HG03066 (cell line): ENCODE measurements at regions not wholly inside any gene's neighbourhood (a gene's known extent, or its start where the extent isn't known, plus 50 kb on each side); places are given as distances from the start of the nearest gene placed in this dataset.
"Not testable (repeated sequence)": the region's sequence is repeated elsewhere in the genome, so short reads cannot be mapped to it uniquely, and the experiment has no call there.

Experiments
- ATAC-seq: cut with Tn5 transposase; IDR thresholded peaks from one replicate; pipeline ENCODE4 v1.9.1; 2021; ENCODE audit warnings: low read depth; ENCODE audit not compliant: unreplicated experiment

DNA sequence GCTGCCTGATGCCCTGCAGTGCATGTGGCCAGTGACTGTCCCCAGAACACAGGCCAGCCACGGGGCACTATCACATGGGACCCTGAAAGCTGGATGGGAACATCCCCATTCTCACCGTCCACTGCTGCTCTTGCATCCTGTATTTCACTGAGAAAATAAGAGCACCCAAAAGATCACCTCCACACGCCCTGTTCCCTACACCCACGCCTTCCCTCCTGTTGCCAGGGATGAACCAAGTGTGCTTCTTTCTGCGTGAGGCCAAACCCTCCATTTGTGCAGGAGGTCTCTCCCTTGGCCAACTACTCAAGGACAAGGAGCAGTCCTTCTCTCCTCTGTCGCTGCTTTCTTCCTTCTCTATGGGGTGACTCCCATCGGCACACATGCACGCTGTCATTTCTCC lies 118.3 kb downstream of the LRRC37A3 start:
- not testable (repeated sequence) for ATAC-seq

GRCh38 chr17:64800361-64800895 lies 118.8 kb downstream of the LRRC37A3 start:
- not testable (repeated sequence) for ATAC-seq

DNA sequence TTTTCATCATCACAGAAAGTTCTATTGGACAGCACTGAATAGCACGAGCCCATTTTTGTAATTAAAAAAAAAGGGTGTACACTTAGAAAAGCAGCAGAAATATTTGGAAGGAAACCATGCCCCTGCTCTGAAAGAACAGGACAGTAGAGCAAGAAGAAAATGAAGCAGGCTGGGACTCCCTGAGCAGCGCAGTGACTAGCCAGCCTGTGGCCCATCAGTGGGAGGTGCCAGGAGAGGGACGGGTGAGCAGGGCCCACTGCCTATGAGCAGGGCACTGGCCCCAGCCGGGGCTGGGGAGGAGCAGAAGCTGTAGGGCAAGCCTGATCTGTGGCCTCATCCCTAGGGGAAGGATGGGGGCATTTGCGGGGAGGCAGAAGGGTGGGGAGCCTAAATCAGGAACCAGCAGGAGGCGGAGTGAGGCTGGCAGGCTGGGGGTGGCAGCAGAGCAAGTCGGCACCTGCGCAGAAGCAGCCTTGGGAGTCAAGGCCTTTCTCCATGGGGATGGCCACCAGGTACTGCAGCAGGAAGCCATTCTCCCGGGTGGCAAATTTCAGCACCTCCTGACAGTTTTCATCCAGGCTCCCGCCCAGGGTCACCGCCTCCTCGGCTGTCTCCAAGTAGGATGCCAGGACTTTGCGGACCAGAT lies 119.6 kb downstream of the LRRC37A3 start:
- ATAC-seq, result not testable (repeated sequence)

- not testable (repeated sequence) for ATAC-seq
These were observed 120.3 kb downstream of the LRRC37A3 start for GRCh38 chr17:64798961-64799360.

GRCh38 chr17:64798489-64798790 lies 120.8 kb downstream of the LRRC37A3 start:
- not testable (repeated sequence) for ATAC-seq

DNA sequence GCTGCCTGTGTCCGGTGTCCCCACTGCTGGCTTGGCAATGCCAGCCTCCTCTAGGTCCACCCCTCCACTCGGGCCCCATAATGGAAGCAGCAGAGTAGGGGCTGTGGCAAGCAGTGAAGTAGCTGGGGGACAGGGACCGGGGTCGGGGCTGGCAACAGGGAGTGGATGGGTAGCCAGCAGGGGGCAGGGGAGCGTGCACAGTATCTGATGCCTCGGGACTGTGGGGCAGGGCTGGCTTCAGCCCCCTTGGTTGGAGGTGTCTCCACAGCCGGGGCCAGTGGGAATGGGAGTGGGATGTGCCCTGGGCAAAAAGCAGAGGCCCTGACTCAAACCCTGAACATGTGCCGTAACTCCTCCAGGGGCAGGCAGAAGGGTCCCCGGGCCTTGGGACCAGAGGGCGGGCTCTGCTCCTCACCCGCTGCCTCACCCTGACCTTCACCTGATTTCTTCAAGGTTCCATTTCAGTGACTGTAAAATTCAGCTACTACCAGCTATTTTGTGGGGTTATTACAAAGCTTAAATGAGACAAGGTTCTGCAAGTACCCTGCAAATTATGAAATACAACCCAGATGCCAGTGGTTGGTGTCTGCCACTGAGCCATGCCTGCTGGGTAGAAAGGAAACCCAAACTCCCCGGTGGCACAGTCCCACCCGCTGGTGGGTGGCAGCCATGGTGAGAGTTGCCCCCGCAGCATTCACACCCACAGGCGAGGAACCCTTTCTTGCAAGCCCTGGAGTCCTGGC lies 121.4 kb downstream of the LRRC37A3 start:
- ATAC-seq, result not testable (repeated sequence)

DNA sequence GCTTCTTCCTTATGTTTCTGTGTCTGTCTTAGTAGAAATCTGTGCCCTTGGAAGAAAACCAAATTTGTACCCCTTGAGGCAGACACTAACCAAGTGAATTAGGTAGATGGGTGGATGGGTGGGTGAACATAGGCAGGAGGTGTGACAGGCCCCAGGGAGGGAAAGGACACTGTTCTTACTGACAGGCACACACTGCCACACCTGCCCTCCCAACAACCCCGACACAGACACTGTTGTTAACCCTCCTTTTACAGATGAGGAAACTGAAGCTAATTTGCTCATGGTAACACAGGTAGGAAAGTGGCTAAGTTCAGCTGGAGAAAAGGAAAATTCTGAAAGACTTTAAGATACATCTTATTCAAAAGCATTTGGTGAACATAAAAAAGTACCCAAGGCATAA lies 123.9 kb downstream of the LRRC37A3 start:
- ATAC-seq, result not testable (repeated sequence)

DNA sequence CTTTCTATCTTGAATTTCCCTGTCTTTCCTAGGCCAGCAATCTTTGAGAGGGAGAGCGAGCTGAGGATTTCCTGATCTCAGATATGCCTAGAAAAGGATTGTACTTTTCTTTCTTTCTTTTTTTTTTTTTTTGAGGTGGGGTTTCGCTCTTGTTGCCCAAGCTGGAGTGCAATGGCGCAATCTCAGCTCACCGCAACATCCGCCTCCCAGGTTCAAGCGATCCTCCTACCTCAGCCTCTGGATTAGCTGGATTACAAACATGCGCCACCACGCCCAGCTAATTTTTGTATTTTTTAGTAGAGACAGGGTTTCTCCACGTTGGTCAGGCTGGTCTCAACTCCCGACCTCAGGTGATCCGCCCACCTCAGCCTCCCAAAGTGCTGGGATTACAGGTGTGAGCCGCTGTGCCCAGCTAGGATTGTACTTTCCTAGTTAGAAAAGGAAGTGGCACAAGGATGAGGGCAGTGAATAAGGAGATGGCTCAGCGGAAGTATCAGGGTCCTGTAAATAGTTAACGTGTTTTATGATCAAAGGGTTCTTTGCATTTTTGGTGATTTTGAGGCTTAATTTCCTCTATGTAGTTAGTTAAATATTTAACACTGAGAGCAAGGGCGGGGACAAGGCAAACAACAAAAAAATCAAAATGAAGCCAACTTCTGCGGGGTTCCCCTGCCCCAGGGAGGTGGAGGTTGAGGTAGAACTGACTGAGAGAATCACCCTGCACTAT lies 124.6 kb downstream of the LRRC37A3 start:
- ATAC-seq, result not testable (repeated sequence)

GRCh38 chr17:64794113-64794512 lies 125.2 kb downstream of the LRRC37A3 start:
- not testable (repeated sequence) for ATAC-seq

DNA sequence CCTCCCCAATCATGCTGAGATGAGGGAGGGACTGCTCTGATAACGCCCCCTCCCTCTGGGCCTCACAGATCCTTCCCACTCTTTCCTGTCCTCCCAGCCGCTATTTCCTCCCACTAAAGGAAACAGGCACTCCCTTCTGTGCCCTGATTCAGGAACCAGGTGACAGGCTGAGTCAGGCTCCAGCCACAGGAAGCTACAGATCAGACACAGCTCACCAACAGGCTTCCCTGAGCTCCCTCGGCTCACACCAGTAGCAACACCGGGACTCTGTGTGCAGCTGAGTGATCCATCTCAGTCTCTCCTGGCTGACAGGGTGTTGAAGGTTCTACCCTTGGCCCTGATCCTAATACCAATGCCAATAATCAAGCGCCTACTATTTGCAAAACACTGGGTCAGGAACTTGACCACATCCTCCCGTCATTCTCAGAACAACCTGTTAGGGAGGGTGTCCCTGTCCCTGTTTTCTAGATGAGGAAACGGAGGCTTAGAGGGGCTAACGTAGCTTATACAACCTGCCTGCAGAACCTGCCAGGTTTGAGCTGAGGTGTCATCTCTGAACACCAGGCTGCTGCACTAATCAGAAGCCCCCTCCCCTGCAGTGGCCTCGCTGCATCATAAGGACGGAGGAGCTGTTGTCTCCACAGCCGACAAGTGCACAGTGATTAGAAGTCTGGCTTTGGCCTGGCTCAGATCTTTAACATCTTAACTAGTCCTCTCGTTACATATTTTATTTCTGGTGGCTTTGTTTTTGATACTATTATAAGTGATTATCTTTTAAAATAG lies 126.3 kb downstream of the LRRC37A3 start:
- not testable (repeated sequence) for ATAC-seq

DNA sequence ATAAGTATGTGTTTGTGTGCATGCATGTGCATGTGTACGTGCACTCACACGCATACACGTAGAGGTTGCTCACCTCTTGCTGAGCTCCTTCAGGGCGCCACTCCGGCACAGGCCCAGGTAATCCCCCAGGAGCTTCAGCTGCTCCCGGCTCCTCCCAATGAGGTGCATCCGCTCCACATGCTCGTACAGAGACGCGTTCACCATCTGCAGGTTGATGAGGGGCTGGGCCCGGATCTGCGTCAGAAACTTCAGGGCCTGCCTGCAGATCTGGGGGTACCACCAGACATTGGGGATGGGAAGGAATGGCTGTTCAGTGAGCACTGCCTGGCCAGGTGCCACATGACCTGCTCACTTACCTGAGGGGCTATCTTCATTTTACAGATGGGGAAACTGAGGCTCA lies 127.0 kb downstream of the LRRC37A3 start:
- not testable (repeated sequence) for ATAC-seq

GRCh38 chr17:64791691-64792090 lies 127.6 kb downstream of the LRRC37A3 start:
- not testable (repeated sequence) for ATAC-seq

DNA sequence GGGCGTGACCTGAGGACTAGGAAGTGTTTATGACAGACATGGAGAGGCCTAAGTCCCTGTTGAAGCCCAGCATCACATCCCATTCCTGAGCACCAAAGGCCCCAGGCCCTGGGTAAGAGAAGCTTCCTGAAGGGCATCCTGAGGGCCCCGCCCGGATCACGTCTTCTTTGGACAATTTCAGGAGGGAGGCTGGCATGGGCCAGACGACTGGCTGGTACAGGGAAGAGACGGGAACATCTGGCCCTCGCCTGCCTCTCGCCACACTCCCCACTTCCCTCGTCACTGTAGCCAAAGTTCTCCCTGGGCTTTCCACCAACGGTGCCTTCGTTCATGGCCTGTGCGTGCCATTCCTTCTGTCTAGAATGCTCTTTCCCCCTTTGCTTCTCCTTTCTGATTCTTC lies 128.1 kb downstream of the LRRC37A3 start:
- not testable (repeated sequence) for ATAC-seq

- not testable (repeated sequence) for ATAC-seq
These were observed 128.6 kb upstream of the SMURF2 start for GRCh38 chr17:64790690-64791089.

GRCh38 chr17:64790193-64790592 lies 128.1 kb upstream of the SMURF2 start:
- not testable (repeated sequence) for ATAC-seq

DNA sequence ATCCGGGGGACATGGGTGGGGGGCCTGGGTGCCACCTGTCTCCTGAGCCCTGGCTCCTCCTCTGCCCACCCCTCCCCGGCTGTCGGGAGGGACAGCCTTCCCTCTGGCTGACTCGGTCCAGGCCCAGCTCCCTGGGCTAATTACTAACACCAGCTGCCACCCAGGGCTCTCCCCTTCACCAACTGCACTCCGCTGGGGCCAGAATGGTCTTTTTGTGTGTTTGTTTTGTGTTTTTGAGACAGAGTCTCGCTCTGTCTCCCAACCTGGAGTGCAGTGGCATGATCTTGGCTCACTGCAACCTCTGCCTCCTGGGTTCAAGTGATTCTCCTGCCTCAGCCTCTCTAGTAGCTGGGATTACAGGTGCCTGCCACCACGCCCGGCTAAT lies 126.9 kb upstream of the SMURF2 start:
- not testable (repeated sequence) for ATAC-seq

- no peak for ATAC-seq
These were observed 126.4 kb upstream of the SMURF2 start for GRCh38 chr17:64788286-64789060.

DNA sequence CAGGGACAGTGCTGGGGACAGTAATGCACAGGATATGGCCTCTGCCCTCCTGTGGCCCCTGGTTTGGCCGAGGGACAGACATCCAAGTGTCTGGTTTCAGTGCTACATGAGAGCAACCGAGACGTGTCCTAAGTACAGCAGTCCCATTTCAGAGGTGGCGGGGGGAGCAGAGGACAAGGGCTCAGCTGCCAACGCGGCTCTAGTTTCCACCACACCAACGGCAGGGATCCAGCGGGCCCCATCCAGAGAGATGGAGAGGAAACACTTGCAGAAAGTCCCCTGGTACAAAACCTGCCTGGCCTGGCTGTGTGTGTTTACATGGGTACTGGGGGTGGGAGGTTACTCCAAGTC lies 125.8 kb upstream of the SMURF2 start:
- no peak for ATAC-seq

GRCh38 chr17:64787255-64787920 lies 125.3 kb upstream of the SMURF2 start:
- ATAC-seq, result no peak
